Stromal cell of bone marrow (primary cell): ENCODE measurements at regions not wholly inside any gene's neighbourhood (a gene's known extent, or its start where the extent isn't known, plus 50 kb on each side); places are given as distances from the start of the nearest gene placed in this dataset.

Experiments used
- DNase-seq: peaks from one replicate; pipeline ENCODE4 v3.0.0-alpha.2; 2012; ENCODE audit warnings: low read depth

DNA sequence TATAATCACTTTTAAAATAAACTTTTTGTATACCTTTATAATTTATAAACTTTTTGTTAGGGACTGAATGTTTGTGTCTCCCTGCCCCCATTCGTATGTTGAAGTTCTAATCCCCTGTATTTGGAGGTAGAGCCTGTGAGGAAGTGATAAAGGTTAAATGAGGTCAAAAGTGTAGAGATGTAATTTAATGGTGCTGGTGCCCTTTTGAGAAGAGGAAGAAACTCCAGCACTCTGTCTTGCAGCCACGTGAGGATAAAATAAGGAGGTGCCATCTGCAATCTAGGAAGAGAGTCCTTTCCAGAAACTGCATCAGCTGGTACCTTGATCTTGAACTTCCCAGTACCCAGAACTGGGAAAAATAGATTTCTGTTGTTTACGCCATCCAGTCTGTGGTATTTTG lies 106.1 kb upstream of the RGMA start:
- DNase-seq: no peak

DNA sequence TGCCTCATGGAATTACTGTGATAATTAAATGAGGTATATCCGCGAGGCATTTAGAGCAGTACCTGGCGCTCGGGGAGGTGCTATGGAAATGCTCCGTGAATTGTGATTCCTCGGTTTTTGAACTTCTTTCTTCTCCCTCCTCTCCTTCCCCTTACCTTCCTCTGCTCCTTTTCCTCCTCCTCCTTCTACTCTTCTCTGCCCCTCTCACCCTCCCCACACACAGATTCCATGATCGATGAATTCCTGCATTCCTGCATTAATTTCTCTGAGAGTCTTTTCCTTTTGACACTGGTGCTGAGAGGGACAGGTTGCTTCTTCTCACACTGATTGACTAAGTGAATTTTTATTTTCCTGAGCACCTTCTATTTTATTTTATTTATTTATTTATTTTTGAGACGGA lies 101.2 kb upstream of the RGMA start:
- DNase-seq: no peak

DNA sequence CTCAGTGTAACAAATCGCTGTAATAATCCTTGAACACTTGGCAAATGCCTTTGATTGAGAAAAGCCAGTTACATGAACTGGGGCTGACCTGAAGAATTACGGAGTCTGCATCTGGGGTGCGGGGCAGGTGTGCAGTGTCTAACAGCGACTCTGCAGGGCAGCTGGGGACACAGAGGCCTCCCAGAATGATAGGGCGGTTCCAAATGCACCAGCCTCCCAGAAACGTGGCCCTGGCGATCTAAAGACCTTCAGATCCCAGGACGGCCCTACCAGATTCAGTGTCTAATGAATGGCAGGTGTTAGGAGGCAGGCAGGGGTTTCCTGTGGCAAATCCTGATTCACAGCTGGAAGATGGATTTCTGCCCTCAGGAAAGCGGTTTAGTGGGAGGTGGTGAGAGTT lies 100.5 kb upstream of the RGMA start:
- DNase-seq: no peak

DNA sequence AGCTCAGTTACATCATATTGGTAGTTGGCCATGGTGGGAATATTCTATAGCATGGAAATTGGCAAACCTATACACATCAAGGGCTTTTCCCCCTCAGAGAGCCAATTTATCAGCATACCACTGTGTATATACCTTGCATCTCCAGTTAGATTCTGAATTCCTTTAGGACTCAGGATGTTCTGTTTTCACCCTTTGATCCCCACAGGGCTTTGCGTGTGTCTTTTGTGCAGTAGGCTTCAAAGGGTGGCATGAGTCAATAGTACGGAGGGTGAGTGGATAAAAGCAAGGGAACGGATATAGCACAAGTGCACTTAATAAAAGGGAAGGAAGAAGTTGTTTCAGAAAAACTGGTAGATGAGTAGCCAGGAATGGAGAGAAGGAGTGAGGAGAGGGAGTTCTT lies 99.2 kb upstream of the RGMA start:
- DNase-seq: no peak

DNA sequence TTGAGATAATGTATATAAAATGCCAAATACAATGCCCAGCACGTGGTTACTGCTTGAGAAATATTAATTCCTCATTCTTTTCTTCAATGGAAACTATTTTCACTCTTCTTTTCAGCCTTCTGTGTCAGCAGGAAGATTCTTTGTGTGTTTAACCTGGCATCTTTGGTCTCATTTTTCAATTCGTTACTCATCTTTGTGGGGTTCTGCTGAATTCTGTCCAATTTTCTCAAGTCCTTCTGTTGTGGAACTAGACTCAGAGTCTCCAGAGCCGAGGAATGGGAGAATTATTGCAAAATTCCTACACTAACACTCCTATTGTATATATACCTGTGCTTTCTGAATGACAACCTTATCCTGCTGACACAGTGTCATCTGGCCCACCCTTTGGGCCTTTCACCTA lies 96.8 kb upstream of the RGMA start:
- no peak for DNase-seq

DNA sequence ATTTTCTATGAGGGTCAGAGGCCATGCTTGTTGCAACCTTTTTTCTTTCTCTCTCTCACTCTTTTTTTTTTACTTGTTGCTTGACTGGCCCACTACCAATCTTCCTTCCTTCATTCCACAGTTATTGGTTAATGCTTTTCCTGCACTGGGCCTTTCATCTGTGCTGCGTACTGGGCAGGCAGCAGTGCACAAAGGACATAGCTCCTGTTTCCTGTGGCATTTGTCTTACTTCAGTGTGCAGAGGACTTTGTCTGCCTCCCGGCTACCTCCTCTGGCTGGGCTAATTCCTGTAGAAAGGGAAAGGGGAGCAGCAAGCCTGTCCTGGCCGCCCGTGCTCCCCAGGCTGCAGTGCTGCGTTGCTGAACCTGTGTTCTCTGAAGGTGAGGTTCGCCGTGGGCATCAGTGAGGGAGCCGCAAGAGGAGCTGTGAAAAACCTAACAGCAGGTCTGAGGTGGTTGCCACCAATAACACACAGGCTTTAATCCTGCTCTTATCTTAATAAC lies 93.7 kb upstream of the RGMA start:
- no peak for DNase-seq

DNA sequence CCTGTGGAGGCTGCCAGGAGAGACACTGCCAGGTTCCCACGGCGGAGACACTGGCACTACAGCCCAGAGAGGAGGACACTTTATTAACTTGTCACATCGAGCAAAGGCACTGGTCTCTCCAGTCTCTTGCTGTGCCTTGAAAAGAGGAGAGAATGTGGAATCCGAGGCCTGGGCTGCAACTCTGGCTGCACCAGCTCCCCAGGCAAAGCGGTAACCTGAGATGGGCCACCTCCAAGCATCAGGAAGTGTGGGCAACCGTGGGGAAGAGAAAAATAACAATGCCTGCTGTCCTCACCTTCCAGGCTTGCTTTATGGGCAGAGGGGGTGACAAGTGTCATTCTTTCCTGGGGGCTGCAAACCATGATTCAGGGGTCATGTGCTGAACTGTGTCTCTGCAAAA lies 91.6 kb upstream of the RGMA start:
- DNase-seq: no peak

DNA sequence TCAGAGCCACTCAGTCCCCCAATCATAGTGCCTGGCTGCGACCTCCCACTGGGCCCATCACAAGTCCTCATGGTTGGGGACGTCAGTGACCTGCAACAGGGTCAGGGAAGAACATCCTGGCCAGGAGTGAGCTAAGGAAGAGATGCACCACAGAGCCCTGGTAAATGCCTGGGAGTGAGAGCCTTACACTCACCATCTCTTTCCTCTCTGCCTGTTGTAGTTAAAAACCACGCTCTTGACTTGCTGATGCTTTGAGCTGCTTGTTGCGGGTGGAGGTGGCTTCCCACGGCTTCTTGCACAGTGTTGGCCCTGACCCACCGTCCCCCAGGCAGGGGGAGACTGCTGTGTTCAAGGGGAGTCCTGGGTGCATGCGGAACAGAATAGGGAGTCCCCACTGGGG lies 91.1 kb upstream of the RGMA start:
- DNase-seq: no peak

DNA sequence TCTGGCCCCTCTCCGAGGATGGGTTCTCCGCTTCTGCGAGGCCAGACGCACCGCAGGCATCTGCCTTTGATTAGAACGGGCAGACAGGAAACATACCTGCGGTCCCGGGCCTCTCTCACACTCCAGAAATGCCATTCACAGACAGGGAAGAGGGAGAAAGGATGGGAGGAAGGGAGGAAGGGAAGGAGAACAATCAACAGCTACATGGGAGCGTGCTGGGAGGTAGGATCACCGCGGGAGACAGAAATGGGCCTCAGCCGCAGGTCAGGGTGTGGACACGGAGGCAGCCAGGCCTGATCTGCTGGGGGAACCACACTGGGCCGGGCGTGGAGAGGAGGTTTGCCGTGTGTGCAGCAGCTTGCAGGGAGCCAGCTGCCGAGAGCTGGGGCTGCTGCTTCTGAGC lies 90.7 kb upstream of the RGMA start:
- DNase-seq: no peak

DNA sequence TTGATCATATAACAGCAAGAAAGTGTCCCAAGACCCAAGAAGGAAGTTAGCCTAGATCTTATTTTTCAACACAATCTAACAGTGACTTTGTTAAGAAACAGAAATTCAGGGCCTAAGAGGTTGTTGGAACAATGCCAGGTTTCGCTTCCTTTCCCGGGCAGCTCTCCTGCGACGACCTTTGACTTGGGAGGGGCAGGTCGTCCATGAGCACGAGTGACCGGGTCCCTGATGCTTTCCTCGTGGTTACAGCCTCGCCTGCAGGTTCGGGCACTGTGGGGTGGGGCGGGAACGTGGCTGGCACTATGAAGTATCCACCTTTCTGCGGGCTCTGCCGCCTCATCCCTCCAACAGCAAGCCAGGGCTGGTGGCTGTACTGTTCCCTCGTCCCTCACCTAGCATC lies 90.1 kb upstream of the RGMA start:
- no peak for DNase-seq

DNA sequence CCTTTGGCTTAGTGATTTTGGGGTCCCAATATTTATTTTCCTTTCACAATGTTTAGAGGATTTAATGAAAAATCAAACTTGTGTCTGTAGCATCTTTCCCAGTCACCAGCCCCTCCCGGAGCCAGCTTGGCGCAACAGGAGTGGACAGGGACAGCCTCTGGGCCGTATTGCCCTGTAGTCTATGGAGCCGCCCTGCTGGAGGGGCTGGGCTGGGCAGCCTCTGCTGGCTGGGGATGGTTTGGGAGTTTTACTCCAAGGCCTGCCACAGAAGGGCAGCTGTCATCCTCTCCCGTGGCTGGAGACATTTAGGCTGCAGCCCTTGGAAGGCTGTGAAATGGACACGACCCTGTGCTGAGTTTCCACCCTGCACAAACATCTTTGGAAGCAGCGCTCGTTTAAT lies 89.4 kb upstream of the RGMA start:
- no peak for DNase-seq

DNA sequence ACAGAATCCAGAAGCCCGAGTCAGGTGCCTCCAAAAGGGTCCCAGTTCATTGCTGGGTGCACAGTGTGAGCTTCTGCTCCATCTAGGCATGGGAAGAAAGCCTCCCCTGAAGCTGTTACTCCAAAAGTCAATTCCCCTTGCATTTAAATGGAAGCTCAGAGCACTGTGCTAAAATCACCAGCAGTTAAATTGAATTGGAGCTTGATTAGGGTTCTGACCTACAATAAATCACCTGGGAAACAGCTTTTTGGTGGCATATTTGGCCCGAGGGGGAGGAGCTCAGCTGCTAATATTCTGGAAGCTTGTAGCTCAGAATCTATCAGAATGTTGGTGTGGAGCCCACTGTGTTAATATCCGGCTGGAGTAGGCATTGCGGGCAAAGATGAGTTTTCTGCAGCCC lies 87.1 kb upstream of the RGMA start:
- no peak for DNase-seq

DNA sequence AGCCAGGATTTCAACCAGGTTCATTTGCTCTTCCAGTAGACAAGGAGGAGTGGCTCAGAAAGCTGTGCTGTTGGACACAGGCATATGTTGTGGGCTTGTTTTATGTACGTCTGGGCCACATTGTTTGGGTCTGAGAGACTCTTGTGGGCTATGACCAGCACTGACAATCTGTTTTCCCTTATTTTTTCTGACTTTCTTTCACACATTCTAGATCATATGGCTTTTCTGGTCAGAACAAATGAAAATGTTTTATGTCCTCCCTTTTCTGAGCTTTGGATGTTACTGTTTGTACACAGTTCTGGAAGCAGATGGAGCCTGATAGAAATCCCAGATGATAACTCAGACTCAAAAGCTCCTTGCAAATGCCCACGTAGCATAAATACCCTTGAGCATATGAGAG lies 85.8 kb upstream of the RGMA start:
- DNase-seq: no peak

DNA sequence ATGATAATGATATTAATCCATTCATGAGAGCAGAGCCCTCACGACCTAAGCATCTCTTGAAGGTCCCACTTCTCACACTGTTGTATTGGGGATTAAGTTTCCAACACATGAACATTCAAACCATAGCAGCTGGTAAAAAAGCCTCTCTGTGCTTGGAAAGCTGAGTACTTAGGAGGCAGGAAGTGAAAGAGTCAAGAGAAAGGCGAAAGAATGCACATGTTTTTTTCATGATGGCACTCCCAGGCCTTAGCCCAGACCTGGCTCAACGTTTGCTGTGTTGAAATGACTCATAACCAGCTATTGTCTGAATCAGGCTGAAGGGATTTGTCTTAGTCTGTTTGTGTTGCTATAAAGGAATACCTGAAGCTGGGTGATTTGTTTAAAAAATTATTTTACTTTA lies 84.4 kb upstream of the RGMA start:
- no peak for DNase-seq

DNA sequence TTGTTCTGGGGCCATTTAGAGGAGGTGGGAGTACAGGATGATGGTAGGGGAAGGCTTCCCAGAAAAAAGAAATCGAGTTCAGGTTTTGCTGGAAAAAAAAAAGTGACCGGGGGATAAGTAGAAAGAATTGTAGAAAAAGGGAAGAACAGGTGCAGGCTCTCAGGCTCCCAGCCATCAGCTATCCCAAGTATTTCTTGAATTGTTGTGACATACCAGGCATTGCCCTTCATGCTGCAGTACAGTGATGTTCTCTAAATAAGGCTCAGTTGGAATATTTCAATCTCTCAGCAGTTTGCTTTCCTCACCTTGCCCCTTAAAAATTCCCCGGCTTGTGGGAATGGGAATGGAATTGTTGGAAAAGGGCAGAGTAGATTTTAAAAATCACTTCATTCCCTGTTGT lies 82.5 kb upstream of the RGMA start:
- DNase-seq: no peak

DNA sequence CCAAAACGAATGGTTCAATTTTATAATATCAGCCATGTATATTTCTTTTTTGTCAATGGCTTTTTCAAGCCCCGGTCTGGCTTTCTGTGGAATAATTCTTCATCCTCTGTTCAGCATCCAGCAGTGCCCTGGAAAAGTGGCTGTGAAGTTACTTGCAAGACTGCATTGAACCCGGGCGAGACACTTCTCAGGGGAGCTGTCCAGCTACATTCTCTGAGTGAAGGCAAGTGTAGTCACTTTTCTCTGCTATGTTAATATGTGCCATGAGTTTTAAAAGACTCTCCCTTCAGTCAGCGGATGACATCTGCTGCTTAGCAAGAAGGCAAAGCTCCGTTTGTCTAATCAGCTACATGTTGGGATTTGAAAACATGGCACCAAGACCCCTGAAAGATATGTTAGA lies 81.3 kb upstream of the RGMA start:
- no peak for DNase-seq

DNA sequence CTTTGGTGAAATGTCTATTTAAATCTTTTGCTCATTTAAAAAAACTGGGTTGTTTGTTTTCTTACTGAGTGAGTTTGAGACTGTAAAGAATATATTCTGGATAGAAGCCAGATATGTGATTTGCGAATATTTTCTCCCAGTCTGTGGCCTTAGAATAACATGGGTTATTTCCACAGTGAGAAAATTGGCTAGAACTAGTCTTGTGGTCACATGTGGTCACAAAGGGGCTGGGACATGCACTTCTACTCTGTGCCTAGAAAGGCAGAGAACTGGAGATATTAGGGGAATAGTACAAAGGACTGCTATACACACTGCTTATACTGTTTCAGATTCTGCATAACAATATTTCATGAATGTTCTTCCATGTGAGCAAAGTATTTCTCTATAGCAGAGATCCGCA lies 79.9 kb upstream of the RGMA start:
- DNase-seq: no peak

DNA sequence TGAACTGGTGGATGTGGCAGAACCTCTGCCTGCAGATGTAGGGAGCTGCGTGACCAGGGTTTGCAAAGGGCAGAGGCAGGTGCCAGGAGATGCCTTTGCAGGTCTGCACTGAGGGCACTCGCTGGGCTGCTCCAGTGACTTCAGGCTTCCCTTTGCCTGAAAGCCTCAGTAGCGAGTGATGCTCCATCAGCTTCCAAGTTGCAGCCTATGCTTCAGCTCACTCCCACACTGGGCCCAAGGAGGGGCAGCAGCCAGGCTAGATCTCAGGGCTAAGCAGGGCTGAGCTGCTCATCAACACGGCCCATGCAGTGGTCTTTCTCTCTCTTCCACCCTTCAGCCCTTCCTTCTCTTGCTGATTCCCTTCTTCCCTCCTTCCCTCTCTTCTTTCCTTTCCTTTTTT lies 78.3 kb upstream of the RGMA start:
- no peak for DNase-seq

DNA sequence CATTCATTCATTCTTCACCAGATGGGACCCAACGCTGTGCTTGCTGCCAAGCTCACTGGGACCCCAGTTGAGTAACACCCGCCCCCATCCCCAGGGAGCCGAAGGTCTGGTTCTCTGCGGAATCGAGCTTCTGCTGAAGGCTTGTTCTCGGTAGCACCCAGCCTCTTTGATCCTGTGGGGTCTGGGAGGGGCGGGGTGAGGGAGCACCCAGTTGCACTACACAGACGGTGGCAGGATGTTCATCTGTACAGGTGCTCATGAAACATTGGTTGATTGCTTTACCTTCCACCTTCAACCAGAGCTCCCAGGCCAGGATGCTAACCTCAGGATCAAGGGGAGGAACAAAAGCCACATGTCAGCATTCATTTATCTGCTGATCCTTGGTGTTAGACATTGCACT lies 77.7 kb upstream of the RGMA start:
- no peak for DNase-seq

DNA sequence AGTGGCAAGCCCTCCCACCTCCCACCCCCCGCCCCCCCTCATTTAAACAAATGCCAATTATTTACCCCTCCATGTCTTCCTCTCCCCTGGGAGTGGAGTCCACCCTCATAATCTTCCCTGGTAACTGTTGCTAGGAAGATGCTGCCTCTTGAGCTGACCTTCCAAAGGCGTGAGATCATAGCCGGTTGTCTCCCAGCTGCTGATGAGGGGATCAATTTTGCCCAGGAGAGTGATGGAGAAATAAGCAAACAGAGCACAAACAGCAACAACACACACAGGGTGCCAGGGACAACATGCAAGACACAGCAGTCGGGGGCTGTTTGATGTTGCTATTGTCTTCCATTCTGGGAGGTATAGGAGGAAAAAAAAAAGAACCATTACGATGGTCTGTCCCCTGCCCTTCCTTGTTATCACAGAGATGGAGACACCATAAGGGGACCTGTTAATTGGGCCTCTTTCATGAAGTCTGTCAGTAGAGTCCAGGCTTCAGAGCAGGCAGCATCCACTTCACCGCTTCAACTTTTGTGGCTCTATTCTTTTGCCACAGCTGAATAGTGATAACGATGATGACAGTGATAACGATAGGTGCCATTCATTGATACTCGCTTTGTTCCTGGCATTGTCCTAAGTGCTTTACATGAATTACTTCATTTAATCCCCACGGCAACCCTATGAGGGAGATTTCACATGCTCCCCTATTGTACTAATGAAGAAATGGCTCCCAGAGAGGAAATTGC lies 76.9 kb upstream of the RGMA start:
- no peak for DNase-seq

DNA sequence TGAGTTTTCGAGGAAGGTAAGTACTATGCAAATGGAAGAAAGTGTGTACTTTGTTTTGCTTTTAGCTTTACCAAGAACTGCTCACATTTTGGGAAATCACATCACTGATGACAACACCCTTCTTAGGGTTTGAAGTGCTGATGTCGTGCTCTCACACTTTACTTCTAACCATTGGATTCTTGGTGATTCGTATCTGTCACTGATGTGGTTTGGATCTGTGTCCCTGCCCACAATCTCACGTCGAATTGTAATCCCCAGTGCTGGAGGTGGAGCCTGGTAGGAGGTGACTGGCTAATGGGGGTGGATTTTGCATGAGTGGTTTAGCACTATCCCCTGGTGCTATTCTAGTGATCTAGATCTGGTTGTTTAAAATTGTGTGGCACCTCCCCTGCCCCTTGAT lies 75.4 kb upstream of the RGMA start:
- no peak for DNase-seq

DNA sequence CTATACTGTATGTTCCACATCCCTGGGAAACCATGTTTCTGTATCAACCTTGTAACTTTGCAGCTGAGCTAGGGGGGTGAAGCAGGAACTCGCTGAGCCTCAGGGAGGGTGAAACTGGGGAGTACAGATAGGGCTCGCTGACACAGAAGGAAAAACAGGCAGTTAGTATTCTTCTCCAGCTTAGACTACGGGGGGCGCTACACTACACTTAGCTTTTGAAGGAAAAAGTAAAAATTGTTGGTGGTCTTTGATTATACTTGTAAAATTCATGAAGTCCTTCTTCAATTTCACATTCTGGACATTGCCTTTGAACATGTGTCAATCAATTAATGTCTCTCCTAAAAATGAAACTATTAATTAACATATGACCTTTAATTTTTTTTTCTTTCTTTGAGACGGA lies 73.5 kb upstream of the RGMA start:
- no peak for DNase-seq

DNA sequence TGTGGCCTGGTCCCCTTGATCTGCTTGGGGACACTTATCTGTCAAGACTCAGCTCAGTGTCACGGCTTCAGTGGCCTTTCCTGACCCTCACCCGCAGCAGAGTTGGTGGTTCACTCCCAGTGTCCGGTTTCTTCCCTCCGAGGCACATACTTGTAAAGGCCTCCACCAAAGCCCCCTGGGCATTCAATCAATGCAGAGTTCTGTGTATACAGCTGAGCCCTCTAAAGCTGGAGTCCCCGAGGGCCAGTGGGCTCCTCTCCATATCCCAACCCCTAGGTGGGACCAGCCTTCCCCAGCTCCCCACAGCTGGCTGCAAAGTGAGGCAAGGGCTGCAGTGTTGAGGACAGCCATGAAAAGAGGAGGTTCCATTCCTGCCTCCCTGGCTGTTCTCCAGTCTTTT lies 70.9 kb upstream of the RGMA start:
- DNase-seq: no peak

DNA sequence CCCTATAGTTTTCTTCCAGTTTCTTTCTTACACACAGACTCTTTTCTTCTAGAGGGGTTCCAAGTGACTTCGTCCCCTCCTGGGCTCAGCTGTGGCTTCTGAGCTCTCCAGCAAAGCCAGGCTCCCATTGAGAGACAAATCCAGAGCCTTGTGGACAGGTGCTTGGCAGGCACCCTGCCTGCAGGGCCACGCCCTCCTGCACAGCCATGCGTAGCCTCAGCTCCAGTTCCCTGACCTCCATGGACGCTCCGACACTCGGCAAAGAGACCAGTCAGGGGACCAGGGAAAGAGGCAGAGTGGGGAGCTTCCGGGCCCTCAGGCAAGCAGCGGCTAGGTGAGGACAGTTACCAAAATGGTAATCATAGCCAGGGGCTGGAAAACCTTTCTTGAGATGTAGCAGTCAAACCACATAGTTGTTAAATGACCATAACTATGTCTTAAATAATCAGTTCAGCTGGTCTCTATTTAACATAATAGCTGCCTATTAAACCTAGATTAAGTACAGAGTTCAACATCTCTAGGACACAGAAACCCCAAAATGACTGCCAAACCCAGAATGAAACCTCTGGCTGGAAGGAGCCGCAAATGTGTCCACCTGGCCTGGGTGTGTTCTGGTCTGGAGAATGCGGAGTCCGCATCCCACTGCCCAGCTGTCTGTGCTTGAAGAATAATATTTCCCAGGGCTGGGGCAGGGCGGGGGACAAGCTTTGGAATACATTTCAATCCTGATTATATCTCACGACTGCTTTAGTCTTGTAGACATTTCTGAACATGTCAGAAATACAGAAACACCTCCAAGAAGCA lies 69.3 kb upstream of the RGMA start:
- DNase-seq: no peak
